ENCODE measurements at regions not wholly inside any gene's neighbourhood (a gene's known extent, or its start where the extent isn't known, plus 50 kb on each side); places are given as distances from the start of the nearest gene placed in this dataset.

- no peaks in the 10 kb centered on the region for H3K79me2 ChIP-seq (ENCODE audit: insufficient read depth, low read length)
- H2AFZ ChIP-seq (ENCODE audit: low read depth, low read length, poor library complexity, severe bottlenecking), result no peak overlapping the region
- BruUV-seq (replicated peaks), result no TSS peak
- DNase-seq (ENCODE audit: low read depth, low spot score) (no peak), ATAC-seq (no peak)
- POLR2A ChIA-PET, result no interaction called here
- no peak for TF ChIP-seq MAX (IDR thresholded peaks at IDR 0.05)
- TF ChIP-seq CEBPB (IDR thresholded peaks at IDR 0.05; ENCODE audit: low read depth), result no peak
- TF ChIP-seq CTCF (IDR thresholded peaks at IDR 0.05 in 2 of 3, conservative IDR thresholded peaks at IDR 0.05 in 1 of 3; ENCODE audit: borderline replicate concordance in 1 of 3, insufficient read depth in 1 of 3, low read depth in 2 of 3, low read length in 2 of 3), result no peak
- no peak for TF ChIP-seq CBX3 (IDR thresholded peaks at IDR 0.05; ENCODE audit: low read depth)
- TF ChIP-seq ATF3 (IDR thresholded peaks at IDR 0.05), result no peak
- no peak for TF ChIP-seq SRF (IDR thresholded peaks at IDR 0.05; ENCODE audit: low read depth)
- CTCF ChIA-PET, result no interaction called here
- no peaks in the 10 kb centered on the region for H3K4me1 ChIP-seq (ENCODE audit: control insufficient read depth in 1 of 2, insufficient read depth in 2 of 2, low read length in 2 of 2)
- H3K36me3 ChIP-seq (ENCODE audit: control insufficient read depth in 1 of 2, insufficient read depth in 2 of 2, low read length in 2 of 2), result no peaks in the 10 kb centered on the region
- H3K27ac ChIP-seq (ENCODE audit: low read depth, low read length), result no peak overlapping the region
- intact Hi-C loops (cut with micrococcal nuclease), result no loop called here
- no peaks in the 10 kb centered on the region for H4K20me1 ChIP-seq (ENCODE audit: insufficient read depth)
- no peaks in the 10 kb centered on the region for H3K9me2 ChIP-seq (ENCODE audit: insufficient read depth)
- no peak overlapping the region for H3K4me2 ChIP-seq (ENCODE audit: low read length)
- no peak overlapping the region for H3K4me3 ChIP-seq (replicated peaks in 1 of 2; ENCODE audit: low read depth in 1 of 2, low read length in 2 of 2)
- RAD21 ChIA-PET (ENCODE audit: low non-redundant PET in 1 of 2, low total read pairs in 2 of 2, uncharacterized antibody in 2 of 2, unreplicated experiment in 2 of 2), result no interaction called here
- H3K9me3 ChIP-seq (ENCODE audit: control insufficient read depth in 1 of 2, insufficient read depth in 1 of 2, low read depth in 1 of 2, low read length in 2 of 2), result no peaks in the 10 kb centered on the region
- H3K9ac ChIP-seq (ENCODE audit: low read length), result no peak overlapping the region
- peaks cover 3% of the 10 kb centered on the region for H3K27me3 ChIP-seq (ENCODE audit: insufficient read depth, low read length)
Observed at GRCh38 chr14:49319810-49320209, 266.4 kb downstream of the RPS29 start.

GRCh38 chr14:49315570-49315969 lies 270.6 kb downstream of the RPS29 start:
- Histone ChIP-seq H3K79me2 (ENCODE audit: insufficient read depth, low read length) (no peaks in the 10 kb centered on the region), H2AFZ (ENCODE audit: low read depth, low read length, poor library complexity, severe bottlenecking) (no peak overlapping the region), H4K20me1 (ENCODE audit: insufficient read depth) (no peaks in the 10 kb centered on the region), H3K9me2 (ENCODE audit: insufficient read depth) (no peaks in the 10 kb centered on the region), H3K4me2 (ENCODE audit: low read length) (no peak overlapping the region), H3K4me1 (ENCODE audit: control insufficient read depth in 1 of 2, insufficient read depth in 2 of 2, low read length in 2 of 2) (no peaks in the 10 kb centered on the region), H3K4me3 (replicated peaks in 1 of 2; ENCODE audit: low read depth in 1 of 2, low read length in 2 of 2) (no peak overlapping the region), H3K36me3 (ENCODE audit: control insufficient read depth in 1 of 2, insufficient read depth in 2 of 2, low read length in 2 of 2) (no peaks in the 10 kb centered on the region), H3K27me3 (ENCODE audit: insufficient read depth, low read length) (peaks cover 7% of the 10 kb centered on the region), H3K27ac (ENCODE audit: low read depth, low read length) (no peak overlapping the region), H3K9me3 (ENCODE audit: control insufficient read depth in 1 of 2, insufficient read depth in 1 of 2, low read depth in 1 of 2, low read length in 2 of 2) (no peaks in the 10 kb centered on the region), H3K9ac (ENCODE audit: low read length) (no peak overlapping the region)
- POLR2A ChIA-PET, result no interaction called here
- DNase-seq (ENCODE audit: low read depth, low spot score) (no peak), ATAC-seq (no peak)
- RAD21 ChIA-PET (ENCODE audit: low non-redundant PET in 1 of 2, low total read pairs in 2 of 2, uncharacterized antibody in 2 of 2, unreplicated experiment in 2 of 2), result no interaction called here
- TF ChIP-seq ELF1 (IDR thresholded peaks at IDR 0.05; ENCODE audit: borderline replicate concordance, low read depth) (no peak), SP1 (IDR thresholded peaks at IDR 0.05; ENCODE audit: low read depth) (no peak), EZH2 (IDR thresholded peaks at IDR 0.05) (no peak), FOSL1 (IDR thresholded peaks at IDR 0.05; ENCODE audit: low read depth) (no peak)
- CTCF ChIA-PET, result no interaction called here
- intact Hi-C loops (cut with micrococcal nuclease), result no loop called here
- BruUV-seq (replicated peaks), result no TSS peak
